Activated CD4-positive, alpha-beta T cell treated with anti-CD3 and anti-CD28 coated beads, Interleukin-2, Interleukin-4, amounts not matched to agents 100 ng/mL and 50 ng/mL, durations not matched to agents 16 hours and 8 hours (primary cell): ENCODE measurements at regions not wholly inside any gene's neighbourhood (a gene's known extent, or its start where the extent isn't known, plus 50 kb on each side); places are given as distances from the start of the nearest gene placed in this dataset.

Experiments used
- DNase-seq: peaks from one replicate; pipeline ENCODE4 v3.0.0-alpha.2; 2020; ENCODE audit warnings: low spot score

DNA sequence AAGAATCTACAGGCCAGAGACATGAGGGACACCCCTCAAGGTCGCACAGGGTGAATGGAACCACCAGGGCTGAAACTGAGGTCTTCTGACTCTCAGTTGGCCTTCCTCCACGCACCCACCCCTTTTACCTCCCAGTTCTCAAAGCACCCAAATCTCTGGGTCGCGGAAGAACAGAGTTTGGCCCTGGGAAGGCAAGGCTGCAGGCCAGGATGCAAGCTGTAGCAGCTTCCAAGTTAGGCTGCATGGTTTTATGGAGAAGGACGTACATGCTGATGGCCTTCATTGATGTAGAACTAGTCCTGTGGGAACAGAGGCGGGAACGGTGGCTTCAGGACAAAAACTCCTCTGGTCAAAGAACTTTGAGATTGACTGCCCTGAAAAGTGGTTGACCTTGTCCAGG is 143.5 kb upstream of the B3GAT1 start:
- no peak for DNase-seq

DNA sequence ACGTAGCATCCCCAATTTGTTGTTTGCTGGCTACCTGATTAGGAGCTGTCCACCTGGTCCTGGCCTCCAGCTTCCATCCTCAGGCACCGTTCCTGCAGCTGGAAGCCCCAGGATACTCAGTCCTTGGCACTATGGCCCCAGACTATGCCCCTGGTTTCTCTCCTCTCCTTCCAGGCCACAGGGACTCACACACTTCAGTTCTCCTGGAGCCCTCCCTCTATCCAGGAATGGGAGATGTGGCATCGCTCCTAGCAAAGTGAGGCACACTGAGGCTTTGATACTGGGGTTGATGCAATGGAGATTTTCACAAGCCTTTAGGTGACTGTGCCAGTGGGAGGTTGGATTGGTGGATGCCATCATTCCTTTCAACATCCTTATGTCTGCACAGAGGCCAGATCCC is 142.8 kb upstream of the B3GAT1 start:
- no peak for DNase-seq

- DNase-seq = no peak
Measured at GRCh38 chr11:134554106-134554505, 142.1 kb upstream of the B3GAT1 start.

- no peak for DNase-seq
Measured at GRCh38 chr11:134552749-134553148, 140.7 kb upstream of the B3GAT1 start.

- no peak for DNase-seq
Measured at GRCh38 chr11:134545521-134545920, 133.5 kb upstream of the B3GAT1 start.

- DNase-seq = no peak
Measured at GRCh38 chr11:134544095-134544815, 132.2 kb upstream of the B3GAT1 start.

- DNase-seq = no peak
Measured at GRCh38 chr11:134543645-134544044, 131.6 kb upstream of the B3GAT1 start.

- DNase-seq = no peak
Measured at GRCh38 chr11:134543241-134543640, 131.2 kb upstream of the B3GAT1 start.

GRCh38 chr11:134542401-134543165 is 130.5 kb upstream of the B3GAT1 start:
- no peak for DNase-seq

DNA sequence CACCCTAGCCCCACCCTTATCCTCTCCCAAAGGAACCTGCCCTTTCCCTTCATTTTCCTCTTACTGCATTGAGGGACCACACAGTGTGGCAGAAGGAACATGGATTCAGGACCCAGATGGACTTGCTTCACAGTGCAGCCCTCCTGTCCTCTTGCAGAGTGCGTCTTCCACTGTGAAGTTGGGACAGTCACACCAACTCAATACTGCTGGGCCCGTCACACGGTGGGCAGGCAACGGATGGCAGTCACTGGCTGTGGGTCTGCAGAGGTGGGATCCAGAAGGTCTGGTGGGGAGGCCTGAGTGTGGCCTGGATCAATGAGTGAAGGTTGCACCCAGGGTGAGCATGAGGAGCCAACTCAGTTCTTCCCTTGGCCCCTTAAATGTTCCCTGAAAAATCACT is 129.9 kb upstream of the B3GAT1 start:
- DNase-seq = no peak

DNA sequence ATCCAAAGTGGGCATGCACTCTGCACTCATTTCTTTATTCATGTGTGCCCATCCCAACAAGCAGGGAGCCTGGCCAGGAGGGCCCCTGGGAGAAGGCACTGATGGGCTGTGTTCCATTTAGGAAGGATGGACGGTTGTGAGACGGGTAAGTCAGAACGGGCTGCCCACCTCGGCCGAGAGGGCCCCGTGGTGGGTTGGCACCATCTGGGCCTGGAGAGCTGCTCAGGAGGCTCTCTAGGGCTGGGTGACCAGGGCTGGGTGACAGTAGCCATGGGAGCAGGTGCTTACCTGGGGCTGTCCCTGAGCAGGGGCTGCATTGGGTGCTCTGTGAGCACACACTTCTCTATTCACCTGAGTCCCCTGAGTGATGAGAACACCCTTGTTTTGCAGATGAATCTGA is 129.3 kb upstream of the B3GAT1 start:
- no peak for DNase-seq

DNA sequence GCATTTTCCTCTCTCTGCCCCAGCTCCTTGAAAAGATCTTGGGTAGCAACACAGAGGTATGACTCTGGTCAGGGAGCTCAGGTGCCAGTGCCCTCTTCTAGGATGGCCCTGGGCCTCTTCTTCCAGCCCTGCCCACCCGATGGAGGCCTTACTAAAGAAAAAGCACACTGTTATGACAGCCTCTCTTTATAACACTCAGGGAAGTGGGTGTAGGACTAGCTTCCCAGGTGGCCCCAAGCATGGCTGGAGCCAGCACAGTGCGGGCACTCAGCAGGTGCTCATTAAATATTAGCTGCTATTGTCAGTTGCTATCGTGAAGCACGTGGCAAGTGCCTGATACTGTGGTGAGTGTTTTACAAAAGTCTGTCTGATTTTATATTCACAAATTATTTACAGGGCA is 127.2 kb upstream of the B3GAT1 start:
- DNase-seq = no peak

DNA sequence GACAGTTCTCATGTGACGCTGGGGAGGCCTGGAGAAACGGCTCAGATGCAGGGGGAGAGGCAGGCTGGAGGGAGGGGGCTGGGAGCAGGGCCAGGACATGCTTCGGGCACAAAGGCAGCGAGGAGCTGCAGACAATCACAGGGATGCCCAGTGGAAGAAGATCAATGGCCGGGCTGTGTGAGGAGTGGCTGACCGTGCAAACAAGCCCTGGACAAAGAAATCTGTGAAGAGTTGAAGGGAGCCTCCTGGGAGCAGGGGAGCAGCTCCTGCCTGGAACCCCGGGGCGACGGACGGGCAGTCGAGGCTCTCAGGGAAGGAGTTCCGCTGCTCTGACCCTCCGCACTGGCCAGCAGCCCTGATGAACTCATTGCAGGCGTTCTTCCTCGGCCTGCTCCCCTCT is 126.7 kb upstream of the B3GAT1 start:
- DNase-seq = no peak

DNA sequence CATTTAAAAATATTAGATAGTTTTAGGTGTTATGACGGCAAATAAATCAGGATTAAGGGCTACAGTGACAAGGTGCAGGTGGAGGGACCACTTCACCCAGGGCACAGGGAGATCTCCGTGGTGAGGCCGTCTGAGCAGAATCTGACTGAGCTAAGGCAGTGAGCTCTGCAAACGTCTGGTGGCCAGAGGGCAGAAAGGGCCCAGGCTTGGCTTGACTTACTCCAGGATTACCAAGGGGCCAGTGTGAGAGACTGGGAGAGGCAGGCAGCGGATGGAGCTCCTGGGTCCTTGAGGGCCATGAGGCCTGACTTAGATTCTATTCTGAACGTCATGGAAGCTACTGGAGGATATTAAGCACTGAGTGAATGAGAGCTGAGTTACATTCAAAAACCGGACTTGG is 125.9 kb upstream of the B3GAT1 start:
- no peak for DNase-seq

GRCh38 chr11:134537296-134537695 is 125.3 kb upstream of the B3GAT1 start:
- DNase-seq = no peak

GRCh38 chr11:134536677-134537076 is 124.6 kb upstream of the B3GAT1 start:
- DNase-seq = no peak

DNA sequence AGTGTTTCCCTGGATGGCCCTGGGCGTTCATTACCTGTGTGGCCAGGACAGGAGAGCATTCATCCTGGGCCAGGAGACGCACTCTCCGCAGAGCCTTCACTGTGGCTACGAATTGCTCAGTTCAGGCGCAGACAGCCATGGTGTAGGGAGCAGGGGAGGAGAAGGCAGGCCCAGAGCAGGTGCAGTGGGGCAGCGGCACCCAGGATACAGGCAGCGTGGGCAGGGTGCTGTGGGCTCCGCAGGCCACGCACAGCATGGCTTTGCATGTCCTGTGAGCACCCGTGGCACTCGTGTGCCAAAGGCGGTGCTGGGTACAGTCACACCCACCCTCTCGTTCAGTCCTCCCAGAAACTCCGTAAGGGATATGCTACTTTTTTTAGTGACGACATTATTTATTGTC is 124.2 kb upstream of the B3GAT1 start:
- DNase-seq = no peak

DNA sequence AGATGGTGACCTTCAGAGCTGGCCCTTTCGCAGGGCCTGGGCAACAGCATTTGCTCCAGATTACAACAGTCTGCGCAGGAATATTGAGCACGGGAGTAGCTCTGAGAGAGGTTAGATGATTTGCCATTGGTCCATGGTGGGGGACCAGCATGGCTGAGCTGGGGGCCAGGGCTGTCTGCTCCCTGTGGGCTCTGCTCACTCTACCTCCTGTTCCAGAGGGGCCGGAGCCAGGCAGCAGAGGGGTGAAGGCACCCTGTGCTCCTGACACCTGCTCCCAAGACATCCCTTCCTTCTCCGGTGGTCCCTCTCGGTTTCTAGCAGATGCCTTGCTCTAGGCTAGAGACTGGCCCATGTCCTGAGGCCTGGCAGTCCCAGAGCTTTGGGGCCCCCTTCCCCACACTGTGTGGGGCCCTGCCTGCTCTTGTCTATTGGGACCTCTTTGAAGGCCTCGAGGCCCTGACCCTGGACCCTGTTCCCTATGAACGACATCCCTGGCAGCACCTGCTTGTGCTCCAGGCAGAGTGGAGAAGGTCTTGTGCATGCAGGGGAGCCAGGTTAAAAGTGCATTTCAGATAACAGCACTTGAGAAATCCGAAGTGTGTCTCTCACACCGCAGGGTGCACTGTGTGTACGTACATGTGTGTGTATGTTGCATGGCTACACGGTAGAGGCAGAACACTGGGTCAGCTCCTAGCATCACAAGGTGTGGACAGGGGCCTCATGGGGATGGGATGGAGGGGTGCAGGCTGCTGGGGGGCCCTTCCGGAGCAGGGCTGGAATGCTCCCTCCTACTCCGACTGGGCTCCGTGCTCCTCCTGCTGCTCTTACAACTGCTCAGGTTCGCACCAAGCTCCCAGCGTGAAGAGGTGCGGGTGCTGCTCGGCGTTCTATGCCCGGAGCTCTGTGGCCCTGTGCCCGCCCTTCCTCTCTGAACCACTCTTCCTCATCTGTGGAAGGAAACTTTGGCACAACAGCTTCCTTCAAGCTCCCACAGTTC is 123.3 kb upstream of the B3GAT1 start:
- no peak for DNase-seq

GRCh38 chr11:134533511-134533910 is 121.5 kb upstream of the B3GAT1 start:
- no peak for DNase-seq

GRCh38 chr11:134532921-134533421 is 120.9 kb upstream of the B3GAT1 start:
- DNase-seq = no peak

GRCh38 chr11:134532131-134532920 is 120.3 kb upstream of the B3GAT1 start:
- DNase-seq = no peak
